GM23338 (cell line): ENCODE measurements at regions not wholly inside any gene's neighbourhood (a gene's known extent, or its start where the extent isn't known, plus 50 kb on each side); places are given as distances from the start of the nearest gene placed in this dataset.
"Not testable (repeated sequence)": the region's sequence is repeated elsewhere in the genome, so short reads cannot be mapped to it uniquely, and the experiment has no call there.

Experiments used
- ATAC-seq: fragments of 200-7000 bp; cut with Tn5 transposase; 3 replicates; pipeline ENCODE4 v1.9.1; 2020
- DNase-seq: peaks from one replicate; pipeline ENCODE4 v3.0.0-alpha.2; 2015; ENCODE audit warnings: low spot score
- H2AFZ ChIP-seq: fragments of 200-600 bp; sonication (generic); 2 replicates; pipeline ENCODE4 v1.8.0; 2016; ENCODE audit warnings: antibody characterized with exemption, mild to moderate bottlenecking, moderate library complexity
- H3F3A ChIP-seq: fragments of 200-600 bp; sonication (generic); replicated peaks from 2 replicates; pipeline ENCODE4 v1.8.0; 2017; ENCODE audit warnings: antibody characterized with exemption, mixed run types, low read depth
- H3K27ac ChIP-seq: fragments of 200-600 bp; sonication (generic); 2 replicates; pipeline ENCODE4 v1.6.1; 2016; ENCODE audit warnings: low read depth
- H3K27me3 ChIP-seq: fragments of 200-600 bp; sonication (generic); 2 replicates; pipeline ENCODE4 v1.8.0; 2016; ENCODE audit warnings: mild to moderate bottlenecking, mixed run types, moderate library complexity; ENCODE audit not compliant: insufficient read depth
- H3K36me3 ChIP-seq: fragments of 200-600 bp; sonication (generic); 2 replicates; pipeline ENCODE4 v1.8.0; 2016; ENCODE audit warnings: mild to moderate bottlenecking; ENCODE audit not compliant: insufficient read depth
- H3K4me1 ChIP-seq: fragments of 200-600 bp; sonication (generic); 2 replicates; pipeline ENCODE4 v1.8.0; 2016; ENCODE audit warnings: mild to moderate bottlenecking, moderate library complexity; ENCODE audit not compliant: insufficient read depth
- H3K4me2 ChIP-seq: fragments of 200-600 bp; sonication (generic); 2 replicates; pipeline ENCODE4 v1.7.1; 2017; ENCODE audit warnings: mixed run types
- H3K4me3 ChIP-seq: fragments of 200-600 bp; sonication (generic); 2 replicates; pipeline ENCODE4 v1.6.1; 2016; ENCODE audit warnings: mixed run types
- H3K79me2 ChIP-seq: fragments of 200-600 bp; sonication (generic); replicated peaks from 2 replicates; pipeline ENCODE4 v1.8.0; 2017; ENCODE audit warnings: mild to moderate bottlenecking; ENCODE audit not compliant: insufficient read depth
- H3K9me2 ChIP-seq: fragments of 200-600 bp; sonication (generic); 2 replicates; pipeline ENCODE4 v1.8.0; 2017; ENCODE audit not compliant: insufficient read depth
- H4K20me1 ChIP-seq: fragments of 200-600 bp; sonication (generic); replicated peaks from 2 replicates; pipeline ENCODE4 v1.8.0; 2017; ENCODE audit warnings: mild to moderate bottlenecking; ENCODE audit not compliant: insufficient read depth
- H3K27ac Mint-ChIP-seq: 2 replicates; pipeline ENCODE4 v1.8.0; 2020; ENCODE audit warnings: inconsistent platforms, mild to moderate bottlenecking, moderate library complexity, mixed read lengths
- H3K27me3 Mint-ChIP-seq: 3 replicates; pipeline ENCODE4 v1.8.0; 2022; ENCODE audit warnings: low read depth, mild to moderate bottlenecking, moderate library complexity, mixed read lengths, inconsistent platforms; ENCODE audit not compliant: insufficient read depth, poor library complexity
- H3K36me3 Mint-ChIP-seq: 3 replicates; pipeline ENCODE4 v1.8.0; 2021; ENCODE audit warnings: low read depth, mild to moderate bottlenecking, inconsistent platforms, moderate library complexity, mixed read lengths
- H3K4me1 Mint-ChIP-seq: 3 replicates; pipeline ENCODE4 v1.8.0; 2020; ENCODE audit warnings: mild to moderate bottlenecking, inconsistent platforms, mixed read lengths
- H3K4me3 Mint-ChIP-seq: 3 replicates; pipeline ENCODE4 v1.8.0; 2021; ENCODE audit warnings: moderate library complexity, mild to moderate bottlenecking, inconsistent platforms, mixed read lengths
- H3K9me3 Mint-ChIP-seq: 3 replicates; pipeline ENCODE4 v1.8.0; 2020; ENCODE audit warnings: moderate library complexity, mild to moderate bottlenecking, inconsistent platforms, mixed read lengths
- CREB1 ChIP-seq: fragments of 250-450 bp; sonication (Bioruptor Pico); IDR thresholded peaks from 2 replicates; pipeline ENCODE4 v1.5.0; 2020; ENCODE audit warnings: low read depth, mild to moderate bottlenecking, moderate library complexity
- EZH2 ChIP-seq: fragments of 200-600 bp; sonication (generic); IDR thresholded peaks from one replicate; pipeline ENCODE4 v1.8.0; 2017; ENCODE audit warnings: antibody characterized with exemption, mild to moderate bottlenecking, low read depth; ENCODE audit not compliant: unreplicated experiment
- STAT1 ChIP-seq: IDR thresholded peaks from one replicate; pipeline ENCODE4 v1.6.1; 2016; ENCODE audit warnings: antibody characterized with exemption; ENCODE audit not compliant: unreplicated experiment
- ZNF331 ChIP-seq: fragments of 250-450 bp; sonication (Bioruptor Pico); IDR thresholded peaks from 2 replicates; pipeline ENCODE4 v1.5.0; 2020; ENCODE audit warnings: low read depth, mild to moderate bottlenecking, moderate library complexity
- TF ChIP-seq, protein P1 (sequence below): IDR thresholded peaks from 2 replicates; pipeline ENCODE4 v1.6.1; 2016; ENCODE audit warnings: antibody characterized with exemption

GRCh38 chr4:128422296-128422695 is 134.7 kb upstream of the PGRMC2 start:
- H3K36me3 ChIP-seq, H3K4me3 Mint-ChIP-seq, ATAC-seq, H4K20me1 ChIP-seq, DNase-seq, H2AFZ ChIP-seq, H3K79me2 ChIP-seq, H3K27me3 Mint-ChIP-seq, H3K9me3 Mint-ChIP-seq, H3K9me2 ChIP-seq, H3K4me1 ChIP-seq, H3K36me3 Mint-ChIP-seq, H3K27me3 ChIP-seq, H3K27ac Mint-ChIP-seq, H3F3A ChIP-seq, H3K4me2 ChIP-seq, H3K27ac ChIP-seq, H3K4me3 ChIP-seq: not testable (repeated sequence)
- H3K4me1 Mint-ChIP-seq, result peaks cover 14% of the 10 kb centered on the region; the same call in 2 of the 3 replicates

GRCh38 chr4:128416921-128417320 is 129.3 kb upstream of the PGRMC2 start:
- Histone ChIP-seq H3K27ac (no peak overlapping the region), H3F3A (no peaks in the 10 kb centered on the region), H3K79me2 (no peaks in the 10 kb centered on the region), H3K36me3 (no peaks in the 10 kb centered on the region), H4K20me1 (no peaks in the 10 kb centered on the region), H3K4me2 (no peak overlapping the region), H3K9me2 (peaks cover 3% of the 10 kb centered on the region; the same call in 1 of the 2 replicates), H3K27me3 (no peaks in the 10 kb centered on the region), H3K4me1 (peaks cover 9% of the 10 kb centered on the region; the same call in 1 of the 2 replicates), H2AFZ (no peak overlapping the region), H3K4me3 (no peak overlapping the region)
- TF ChIP-seq STAT1 (no peak), EZH2 (no peak), ZNF331 (CRISPR knock-in tag) (no peak), CREB1 (CRISPR knock-in tag) (no peak)
- TF ChIP-seq, protein P1, sequence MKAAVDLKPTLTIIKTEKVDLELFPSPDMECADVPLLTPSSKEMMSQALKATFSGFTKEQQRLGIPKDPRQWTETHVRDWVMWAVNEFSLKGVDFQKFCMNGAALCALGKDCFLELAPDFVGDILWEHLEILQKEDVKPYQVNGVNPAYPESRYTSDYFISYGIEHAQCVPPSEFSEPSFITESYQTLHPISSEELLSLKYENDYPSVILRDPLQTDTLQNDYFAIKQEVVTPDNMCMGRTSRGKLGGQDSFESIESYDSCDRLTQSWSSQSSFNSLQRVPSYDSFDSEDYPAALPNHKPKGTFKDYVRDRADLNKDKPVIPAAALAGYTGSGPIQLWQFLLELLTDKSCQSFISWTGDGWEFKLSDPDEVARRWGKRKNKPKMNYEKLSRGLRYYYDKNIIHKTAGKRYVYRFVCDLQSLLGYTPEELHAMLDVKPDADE, result no peak
- DNase-seq, result no peak
- Mint-ChIP-seq H3K4me1 (peaks cover 16% of the 10 kb centered on the region), H3K27me3 (no peaks in the 10 kb centered on the region), H3K9me3 (no peaks in the 10 kb centered on the region), H3K4me3 (no peak overlapping the region), H3K27ac (no peak overlapping the region), H3K36me3 (no peaks in the 10 kb centered on the region; the same call in 2 of the 3 replicates)
- ATAC-seq, result no peak

GRCh38 chr4:128410037-128410436 is 122.4 kb upstream of the PGRMC2 start:
- Histone ChIP-seq H3K4me2 (no peak overlapping the region), H3K9me2 (peaks cover 7% of the 10 kb centered on the region; the same call in 1 of the 2 replicates), H3K4me3 (no peak overlapping the region), H3F3A (no peaks in the 10 kb centered on the region), H3K36me3 (no peaks in the 10 kb centered on the region), H3K4me1 (no peaks in the 10 kb centered on the region), H4K20me1 (no peaks in the 10 kb centered on the region), H3K27me3 (no peaks in the 10 kb centered on the region), H2AFZ (no peak overlapping the region), H3K79me2 (no peaks in the 10 kb centered on the region), H3K27ac (no peak overlapping the region)
- Mint-ChIP-seq H3K9me3 (no peaks in the 10 kb centered on the region; the same call in 2 of the 3 replicates), H3K36me3 (no peaks in the 10 kb centered on the region), H3K27ac (no peak overlapping the region), H3K27me3 (no peaks in the 10 kb centered on the region), H3K4me3 (no peak overlapping the region), H3K4me1 (peaks cover 2% of the 10 kb centered on the region; the same call in 1 of the 3 replicates)
- DNase-seq, result no peak
- no peak for TF ChIP-seq EZH2
- ATAC-seq, result no peak; the same call in 2 of the 3 replicates
